Activated T-cell treated with anti-CD3 and anti-CD28 coated beads, Interleukin-2, amount 50 U/mL, for 24 hours (primary cell): ENCODE measurements at regions not wholly inside any gene's neighbourhood (a gene's known extent, or its start where the extent isn't known, plus 50 kb on each side); places are given as distances from the start of the nearest gene placed in this dataset.

ENCODE experiments used
- DNase-seq: peaks from one replicate; pipeline ENCODE4 v3.0.0-alpha.2; 2020
- H3K27ac Mint-ChIP-seq: 2 replicates; pipeline ENCODE4 v1.8.0; 2020; ENCODE audit warnings: mild to moderate bottlenecking, mixed read lengths
- H3K27me3 Mint-ChIP-seq: 2 replicates; pipeline ENCODE4 v1.8.0; 2020; ENCODE audit warnings: mixed read lengths
- H3K36me3 Mint-ChIP-seq: 2 replicates; pipeline ENCODE4 v1.8.0; 2020; ENCODE audit warnings: low read depth, mixed read lengths
- H3K4me1 Mint-ChIP-seq: 2 replicates; pipeline ENCODE4 v1.8.0; 2020; ENCODE audit warnings: low read depth, mixed read lengths
- H3K4me3 Mint-ChIP-seq: 2 replicates; pipeline ENCODE4 v1.8.0; 2020; ENCODE audit warnings: mild to moderate bottlenecking, moderate library complexity, mixed read lengths
- H3K9me3 Mint-ChIP-seq: 2 replicates; pipeline ENCODE4 v1.8.0; 2020; ENCODE audit warnings: mixed read lengths

DNA sequence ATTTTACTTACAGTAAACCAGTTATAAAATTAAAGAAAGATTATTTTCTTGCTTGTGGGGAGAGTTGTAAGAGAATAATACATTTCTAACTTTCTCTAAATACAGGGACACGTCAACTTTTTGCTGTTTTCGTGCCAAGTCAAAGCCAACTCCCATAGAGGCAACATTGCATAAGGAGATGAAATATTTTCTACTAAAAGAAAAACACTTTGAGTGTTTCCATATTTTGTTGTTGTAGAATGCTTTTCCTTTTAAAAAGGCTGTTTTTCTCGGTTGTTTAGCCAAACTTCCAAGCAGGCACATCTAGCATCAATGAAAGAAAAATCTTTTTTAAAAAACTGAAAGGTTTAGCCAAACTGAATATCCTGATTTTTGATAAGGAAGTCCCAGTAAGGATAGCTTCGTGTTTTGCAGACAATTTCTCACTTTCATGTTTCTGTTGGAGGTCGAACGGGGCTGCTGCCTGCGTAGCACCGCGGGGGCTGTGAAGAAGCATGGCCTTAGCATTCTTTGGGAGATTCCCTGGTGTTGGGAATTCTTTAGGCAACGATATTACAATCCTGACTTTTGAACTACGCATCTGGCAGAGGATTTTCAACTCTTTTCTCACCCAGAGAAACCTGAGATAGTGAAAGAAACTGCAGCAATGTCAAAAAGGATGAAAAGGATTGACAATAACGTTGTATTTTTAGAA, 108.1 kb upstream of the FBXL7 start:
- Mint-ChIP-seq H3K27ac (no peak overlapping the region), H3K36me3 (no peaks in the 10 kb centered on the region), H3K4me1 (no peaks in the 10 kb centered on the region), H3K9me3 (no peaks in the 10 kb centered on the region), H3K4me3 (no peak overlapping the region), H3K27me3 (no peaks in the 10 kb centered on the region)
- DNase-seq: no peak

DNA sequence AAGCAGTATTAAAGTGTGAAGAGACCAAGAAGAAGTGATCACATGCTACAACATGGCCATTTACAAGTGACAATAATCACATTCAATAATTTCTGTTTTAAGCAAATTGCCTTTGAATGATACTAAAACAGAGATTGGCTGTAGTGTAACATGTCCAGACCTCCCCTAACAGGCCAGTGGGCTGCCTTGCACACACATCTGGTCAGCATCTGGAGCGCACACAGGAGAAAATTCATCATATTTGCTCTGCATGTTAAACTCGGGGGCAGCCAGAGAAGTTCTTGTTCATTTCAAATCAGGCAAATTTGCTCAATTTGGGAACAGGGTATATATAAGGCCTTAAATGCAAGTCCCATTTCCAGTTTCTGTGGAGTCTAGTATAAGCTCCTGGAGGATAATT, 111.1 kb upstream of the FBXL7 start:
- no peaks in the 10 kb centered on the region for H3K36me3 Mint-ChIP-seq
- no peak overlapping the region for H3K4me3 Mint-ChIP-seq
- DNase-seq: no peak
- no peaks in the 10 kb centered on the region for H3K9me3 Mint-ChIP-seq
- H3K4me1 Mint-ChIP-seq: no peaks in the 10 kb centered on the region
- H3K27me3 Mint-ChIP-seq: no peaks in the 10 kb centered on the region
- no peak overlapping the region for H3K27ac Mint-ChIP-seq

DNA sequence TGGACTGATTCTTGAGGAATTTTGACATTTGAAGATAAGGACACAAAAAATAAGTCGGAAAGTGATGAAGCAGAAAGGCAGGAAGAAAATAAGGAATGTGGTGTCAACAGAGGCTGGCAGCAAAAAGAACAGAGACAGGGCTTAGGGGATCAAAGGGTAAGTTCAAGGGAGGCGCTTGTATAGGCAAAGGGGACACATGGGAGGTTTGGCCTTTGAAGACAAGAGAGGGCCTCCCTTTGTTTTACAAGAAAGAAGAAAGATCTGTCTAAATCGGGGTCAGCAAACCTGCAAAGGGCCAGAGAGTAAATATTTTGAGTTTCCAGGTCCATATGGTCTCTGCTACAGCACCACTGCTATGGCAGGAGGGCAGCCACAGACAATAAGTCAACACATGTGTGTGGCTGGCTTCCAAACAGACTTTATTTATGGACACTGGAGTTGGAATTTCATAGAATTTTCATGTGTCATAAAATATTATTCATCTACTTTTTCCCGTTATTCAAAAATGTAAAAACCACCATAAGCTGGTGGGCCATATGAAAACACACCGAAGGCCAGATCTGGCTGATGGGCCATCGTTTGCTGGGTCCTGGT, 112.0 kb upstream of the FBXL7 start:
- no peaks in the 10 kb centered on the region for H3K27me3 Mint-ChIP-seq
- no peak overlapping the region for H3K4me3 Mint-ChIP-seq
- H3K9me3 Mint-ChIP-seq: no peaks in the 10 kb centered on the region
- H3K36me3 Mint-ChIP-seq: no peaks in the 10 kb centered on the region
- H3K27ac Mint-ChIP-seq: no peak overlapping the region
- no peak for DNase-seq
- H3K4me1 Mint-ChIP-seq: no peaks in the 10 kb centered on the region

- Mint-ChIP-seq H3K27me3 (no peaks in the 10 kb centered on the region), H3K9me3 (no peaks in the 10 kb centered on the region), H3K27ac (no peak overlapping the region), H3K36me3 (no peaks in the 10 kb centered on the region), H3K4me3 (no peak overlapping the region), H3K4me1 (no peaks in the 10 kb centered on the region)
- DNase-seq: no peak
Measured at GRCh38 chr5:15386122-15386521, 113.9 kb upstream of the FBXL7 start.

DNA sequence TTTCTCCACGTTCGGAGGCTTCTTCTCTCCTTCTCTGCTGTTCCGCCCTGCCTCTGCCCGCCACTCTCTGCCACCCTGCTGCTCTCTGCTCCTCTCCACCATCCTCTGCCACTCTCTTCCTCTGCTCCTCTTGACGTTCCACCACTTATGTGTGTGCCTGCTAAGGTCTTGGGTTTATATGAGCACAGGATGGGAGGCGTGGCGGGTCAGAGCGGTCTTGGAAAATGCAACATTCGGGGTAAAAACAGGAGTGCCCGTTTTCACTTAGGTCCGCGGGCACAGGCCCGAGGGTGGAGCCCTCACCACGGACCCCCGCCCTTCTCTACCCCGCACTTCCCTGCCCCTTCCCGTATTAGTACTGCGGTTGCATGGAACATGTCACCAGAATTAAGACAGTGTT, 114.4 kb upstream of the FBXL7 start:
- Mint-ChIP-seq H3K36me3 (no peaks in the 10 kb centered on the region), H3K27ac (no peak overlapping the region), H3K9me3 (no peaks in the 10 kb centered on the region), H3K27me3 (no peaks in the 10 kb centered on the region), H3K4me3 (no peak overlapping the region), H3K4me1 (no peaks in the 10 kb centered on the region)
- DNase-seq: no peak

DNA sequence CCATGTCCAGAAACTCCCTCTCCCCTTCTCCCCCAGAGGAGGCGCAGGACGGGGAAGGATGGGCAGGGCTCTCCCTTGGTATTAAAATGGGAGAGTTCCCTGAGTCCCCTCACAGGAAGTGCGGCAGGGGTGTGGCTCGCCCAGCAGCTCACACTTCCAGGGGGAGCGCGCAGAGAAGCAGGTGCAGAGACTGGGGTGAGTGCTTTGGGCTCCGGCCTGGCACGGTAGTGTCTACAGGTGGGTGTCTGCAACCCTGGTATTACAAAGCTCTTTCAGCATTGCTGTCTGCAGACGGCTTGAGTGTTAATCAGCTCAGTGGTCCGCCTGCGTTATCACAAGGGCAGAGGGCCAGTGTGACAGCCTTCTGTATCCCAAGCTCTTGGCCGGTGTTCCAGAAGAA, 114.9 kb upstream of the FBXL7 start:
- Mint-ChIP-seq H3K9me3 (no peaks in the 10 kb centered on the region), H3K36me3 (no peaks in the 10 kb centered on the region), H3K4me3 (no peak overlapping the region), H3K27ac (no peak overlapping the region), H3K4me1 (no peaks in the 10 kb centered on the region), H3K27me3 (no peaks in the 10 kb centered on the region)
- no peak for DNase-seq

DNA sequence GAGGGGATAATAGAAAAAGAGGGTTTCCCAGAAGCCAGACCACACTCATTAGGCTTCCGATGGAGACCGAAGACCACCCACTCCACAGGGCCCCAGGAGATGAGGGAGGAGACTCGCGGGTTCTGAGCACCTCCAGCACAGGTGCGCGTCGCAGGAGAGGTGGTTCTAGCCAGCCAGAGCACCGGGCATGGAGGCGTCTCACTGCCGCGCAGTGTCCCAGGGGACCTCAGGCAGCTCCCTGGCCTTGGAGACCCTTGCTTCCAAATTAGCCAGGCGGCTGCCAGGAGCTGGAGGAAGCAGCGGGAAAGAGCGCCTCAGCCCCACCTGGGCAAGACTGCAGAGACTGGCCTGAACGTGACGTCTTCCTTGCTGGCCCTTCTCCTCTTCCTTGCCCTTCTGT, 115.4 kb upstream of the FBXL7 start:
- Mint-ChIP-seq H3K27ac (no peak overlapping the region), H3K27me3 (no peaks in the 10 kb centered on the region)

DNA sequence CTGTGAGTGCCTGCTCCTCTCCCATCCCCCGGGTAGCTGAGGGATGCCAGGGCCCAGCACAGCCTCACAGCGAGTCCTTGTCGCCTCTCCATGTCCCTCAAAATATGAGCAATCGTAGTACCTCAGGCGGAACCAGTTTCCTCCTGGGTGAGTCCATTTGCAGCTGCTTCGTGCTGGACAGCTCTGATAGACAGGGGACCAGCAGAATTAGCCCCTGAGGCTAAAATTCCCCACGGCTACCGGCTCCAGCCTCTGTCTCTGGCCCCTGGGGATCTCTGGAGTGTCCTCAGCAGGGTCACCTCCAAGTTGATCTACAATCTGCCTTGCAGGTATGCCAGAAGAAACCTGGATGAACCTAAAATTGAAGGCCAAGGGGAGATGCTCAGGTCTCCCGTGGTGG, 115.8 kb upstream of the FBXL7 start:
- Mint-ChIP-seq H3K27me3 (no peaks in the 10 kb centered on the region), H3K27ac (no peak overlapping the region), H3K4me3 (no peak overlapping the region), H3K4me1 (no peaks in the 10 kb centered on the region), H3K36me3 (no peaks in the 10 kb centered on the region), H3K9me3 (no peaks in the 10 kb centered on the region)
- no peak for DNase-seq

More for the DNA sequence above, 115.4 kb upstream of the FBXL7 start:
- no peak for DNase-seq
- no peak overlapping the region for H3K4me3 Mint-ChIP-seq
- H3K4me1 Mint-ChIP-seq: no peaks in the 10 kb centered on the region
- H3K9me3 Mint-ChIP-seq: no peaks in the 10 kb centered on the region
- no peaks in the 10 kb centered on the region for H3K36me3 Mint-ChIP-seq

- Mint-ChIP-seq H3K4me1 (no peaks in the 10 kb centered on the region), H3K27ac (no peak overlapping the region), H3K27me3 (no peaks in the 10 kb centered on the region), H3K9me3 (no peaks in the 10 kb centered on the region), H3K4me3 (no peak overlapping the region), H3K36me3 (no peaks in the 10 kb centered on the region)
- no peak for DNase-seq
Measured at GRCh38 chr5:15383469-15383868, 116.5 kb upstream of the FBXL7 start.

DNA sequence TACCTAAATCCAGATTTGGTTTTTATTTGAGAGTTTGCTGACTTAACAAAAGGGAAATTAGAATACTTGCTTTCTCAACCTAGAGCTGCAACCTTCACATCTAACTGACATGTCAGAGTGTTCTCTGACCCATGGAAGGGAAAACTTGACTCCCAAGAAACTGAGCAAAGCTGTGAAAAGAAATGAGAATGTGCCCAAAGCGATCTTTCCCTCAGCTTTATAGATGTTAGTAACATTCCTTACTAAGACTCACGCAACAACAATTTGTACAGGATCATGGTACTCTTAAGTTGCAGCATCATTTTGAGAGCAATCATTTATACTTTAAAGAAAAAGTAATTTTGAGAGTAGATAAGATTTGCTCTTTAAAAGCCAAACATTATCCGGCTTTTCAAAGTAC, 117.0 kb upstream of the FBXL7 start:
- Mint-ChIP-seq H3K27ac (no peak overlapping the region), H3K27me3 (no peaks in the 10 kb centered on the region), H3K9me3 (no peaks in the 10 kb centered on the region), H3K36me3 (no peaks in the 10 kb centered on the region), H3K4me1 (no peaks in the 10 kb centered on the region), H3K4me3 (no peak overlapping the region)
- DNase-seq: no peak

GRCh38 chr5:15377573-15378340, 122.2 kb upstream of the FBXL7 start:
- Mint-ChIP-seq H3K9me3 (peaks cover 3% of the 10 kb centered on the region), H3K27ac (no peak overlapping the region), H3K4me1 (no peaks in the 10 kb centered on the region), H3K27me3 (no peaks in the 10 kb centered on the region), H3K36me3 (no peaks in the 10 kb centered on the region), H3K4me3 (no peak overlapping the region)
- no peak for DNase-seq

GRCh38 chr5:15376803-15377202, 123.2 kb upstream of the FBXL7 start:
- H3K4me3 Mint-ChIP-seq: no peak overlapping the region
- H3K36me3 Mint-ChIP-seq: no peaks in the 10 kb centered on the region
- no peak for DNase-seq
- H3K27ac Mint-ChIP-seq: no peak overlapping the region
- H3K27me3 Mint-ChIP-seq: no peaks in the 10 kb centered on the region
- H3K9me3 Mint-ChIP-seq: peaks cover 3% of the 10 kb centered on the region
- H3K4me1 Mint-ChIP-seq: no peaks in the 10 kb centered on the region

DNA sequence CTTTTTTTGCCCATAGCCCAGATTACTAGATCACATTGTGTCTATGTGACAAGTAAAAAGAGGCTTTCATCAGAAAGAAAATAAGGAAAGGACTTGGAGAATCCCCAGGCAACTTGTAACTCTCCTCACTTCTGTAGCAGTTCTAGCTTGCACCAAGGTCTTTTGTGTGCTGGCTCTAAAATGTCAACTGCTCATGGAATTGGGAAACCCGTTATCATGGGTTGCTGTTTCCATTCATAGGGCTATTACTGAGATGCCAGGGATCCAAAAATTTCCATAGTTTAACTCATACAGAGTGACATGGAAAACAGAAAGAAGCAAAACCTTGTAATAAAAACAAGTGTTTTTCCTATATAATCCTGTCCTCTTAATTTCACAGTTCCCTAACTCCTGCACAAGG, 123.9 kb upstream of the FBXL7 start:
- Mint-ChIP-seq H3K9me3 (peaks cover 3% of the 10 kb centered on the region), H3K27me3 (no peaks in the 10 kb centered on the region), H3K27ac (no peak overlapping the region), H3K36me3 (no peaks in the 10 kb centered on the region), H3K4me3 (no peak overlapping the region), H3K4me1 (no peaks in the 10 kb centered on the region)
- no peak for DNase-seq

DNA sequence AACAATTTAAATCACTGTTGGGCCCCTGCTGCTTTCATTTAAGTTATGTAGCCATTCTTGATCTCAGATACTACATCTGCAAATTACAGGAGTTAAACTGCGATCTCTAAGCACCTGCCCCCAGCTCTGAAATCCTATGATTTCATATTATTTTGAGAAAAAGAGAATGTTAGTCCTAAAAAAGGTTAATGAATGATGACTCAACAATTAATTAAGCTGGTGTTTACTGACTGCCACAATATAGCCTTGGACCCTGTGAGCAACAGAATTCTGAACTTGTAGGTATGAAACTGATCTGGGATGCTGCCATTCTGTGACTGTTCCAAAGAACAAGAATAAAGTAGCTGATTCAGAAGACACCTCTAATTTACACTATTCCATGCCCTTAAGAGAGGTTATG, 124.4 kb upstream of the FBXL7 start:
- H3K4me3 Mint-ChIP-seq: no peak overlapping the region
- H3K9me3 Mint-ChIP-seq: peaks cover 3% of the 10 kb centered on the region
- H3K27me3 Mint-ChIP-seq: no peaks in the 10 kb centered on the region
- no peaks in the 10 kb centered on the region for H3K36me3 Mint-ChIP-seq
- DNase-seq: no peak
- H3K4me1 Mint-ChIP-seq: no peaks in the 10 kb centered on the region
- H3K27ac Mint-ChIP-seq: no peak overlapping the region

DNA sequence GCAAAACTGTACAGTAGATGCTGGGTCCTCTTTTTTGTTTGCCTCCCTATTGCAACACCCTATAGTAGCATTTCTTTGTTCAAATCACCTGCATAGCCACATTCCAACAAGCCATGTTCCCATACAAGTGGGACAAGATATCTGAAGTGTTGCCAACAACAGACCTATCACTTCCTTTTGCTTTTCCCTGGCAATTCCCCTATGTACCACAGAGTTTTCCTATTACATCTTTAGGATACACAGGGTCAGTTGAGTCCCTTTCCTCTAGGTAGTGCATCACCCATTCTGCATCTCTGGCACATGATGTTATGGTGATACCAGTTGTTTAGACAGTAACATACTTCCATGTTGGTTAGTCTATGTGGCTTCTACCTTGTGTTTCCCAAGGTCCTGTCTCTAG, 125.1 kb upstream of the FBXL7 start:
- H3K36me3 Mint-ChIP-seq: no peaks in the 10 kb centered on the region
- no peak overlapping the region for H3K27ac Mint-ChIP-seq
- no peak overlapping the region for H3K4me3 Mint-ChIP-seq
- peaks cover 3% of the 10 kb centered on the region for H3K9me3 Mint-ChIP-seq
- no peaks in the 10 kb centered on the region for H3K27me3 Mint-ChIP-seq
- DNase-seq: no peak
- no peaks in the 10 kb centered on the region for H3K4me1 Mint-ChIP-seq
